ENCODE measurements at regions not wholly inside any gene's neighbourhood (a gene's known extent, or its start where the extent isn't known, plus 50 kb on each side); places are given as distances from the start of the nearest gene placed in this dataset.

DNA sequence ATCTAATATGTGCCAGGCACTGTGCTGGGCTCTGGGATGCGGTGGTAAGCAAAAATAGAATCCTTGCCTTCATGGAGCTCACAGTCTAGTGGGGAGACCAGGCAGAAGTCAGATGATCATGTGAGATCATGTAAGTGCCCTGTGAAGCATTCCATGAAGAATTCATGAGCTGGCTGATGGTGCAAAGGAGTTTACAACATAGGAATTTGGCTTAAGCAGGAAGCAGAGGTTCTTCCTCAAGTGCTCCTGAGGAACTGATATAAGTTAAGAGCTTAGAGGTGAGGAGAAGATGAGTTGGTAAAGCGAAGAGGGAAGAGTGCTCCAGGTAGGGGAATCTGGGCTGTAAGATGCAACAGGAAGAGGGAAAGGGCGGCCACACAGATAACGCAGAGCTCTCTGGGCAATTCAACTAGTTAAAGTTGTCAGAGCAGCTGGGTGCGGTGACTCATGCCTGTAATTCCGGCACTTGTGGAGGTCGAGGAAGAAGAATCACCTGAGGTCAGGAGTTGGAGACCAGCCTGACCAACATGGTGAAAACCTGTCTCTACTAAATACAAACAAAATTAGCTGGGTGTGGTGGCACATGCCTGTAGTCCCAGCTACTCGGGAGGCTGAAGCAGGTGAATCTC is 78.5 kb upstream of the SPATA31D4 start:
- TF ChIP-seq, protein P1, sequence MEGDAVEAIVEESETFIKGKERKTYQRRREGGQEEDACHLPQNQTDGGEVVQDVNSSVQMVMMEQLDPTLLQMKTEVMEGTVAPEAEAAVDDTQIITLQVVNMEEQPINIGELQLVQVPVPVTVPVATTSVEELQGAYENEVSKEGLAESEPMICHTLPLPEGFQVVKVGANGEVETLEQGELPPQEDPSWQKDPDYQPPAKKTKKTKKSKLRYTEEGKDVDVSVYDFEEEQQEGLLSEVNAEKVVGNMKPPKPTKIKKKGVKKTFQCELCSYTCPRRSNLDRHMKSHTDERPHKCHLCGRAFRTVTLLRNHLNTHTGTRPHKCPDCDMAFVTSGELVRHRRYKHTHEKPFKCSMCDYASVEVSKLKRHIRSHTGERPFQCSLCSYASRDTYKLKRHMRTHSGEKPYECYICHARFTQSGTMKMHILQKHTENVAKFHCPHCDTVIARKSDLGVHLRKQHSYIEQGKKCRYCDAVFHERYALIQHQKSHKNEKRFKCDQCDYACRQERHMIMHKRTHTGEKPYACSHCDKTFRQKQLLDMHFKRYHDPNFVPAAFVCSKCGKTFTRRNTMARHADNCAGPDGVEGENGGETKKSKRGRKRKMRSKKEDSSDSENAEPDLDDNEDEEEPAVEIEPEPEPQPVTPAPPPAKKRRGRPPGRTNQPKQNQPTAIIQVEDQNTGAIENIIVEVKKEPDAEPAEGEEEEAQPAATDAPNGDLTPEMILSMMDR (conservative IDR thresholded peaks at IDR 0.05), result no peak
- TF ChIP-seq ZFX (IDR thresholded peaks at IDR 0.05), result no peak
